Glutamatergic neuron (in vitro differentiated cells): ENCODE measurements at regions not wholly inside any gene's neighbourhood (a gene's known extent, or its start where the extent isn't known, plus 50 kb on each side); places are given as distances from the start of the nearest gene placed in this dataset.

Source experiments
- DNase-seq: peaks from one replicate; pipeline ENCODE4 v3.0.0; 2022
- H3K27ac Mint-ChIP-seq: one replicate; pipeline ENCODE4 v1.8.0; 2020; ENCODE audit warnings: mild to moderate bottlenecking, mixed read lengths, inconsistent platforms; ENCODE audit not compliant: unreplicated experiment
- H3K27me3 Mint-ChIP-seq: one replicate; pipeline ENCODE4 v1.8.0; 2020; ENCODE audit warnings: mild to moderate bottlenecking, moderate library complexity, mixed read lengths, inconsistent platforms; ENCODE audit not compliant: unreplicated experiment
- H3K36me3 Mint-ChIP-seq: one replicate; pipeline ENCODE4 v1.8.0; 2020; ENCODE audit warnings: mild to moderate bottlenecking, mixed read lengths, inconsistent platforms; ENCODE audit not compliant: unreplicated experiment
- H3K4me1 Mint-ChIP-seq: one replicate; pipeline ENCODE4 v1.8.0; 2020; ENCODE audit warnings: mild to moderate bottlenecking, low read depth, mixed read lengths, inconsistent platforms; ENCODE audit not compliant: unreplicated experiment
- H3K4me3 Mint-ChIP-seq: one replicate; pipeline ENCODE4 v1.8.0; 2020; ENCODE audit warnings: mild to moderate bottlenecking, mixed read lengths, inconsistent platforms; ENCODE audit not compliant: unreplicated experiment
- H3K9me3 Mint-ChIP-seq: one replicate; pipeline ENCODE4 v1.8.0; 2020; ENCODE audit warnings: mild to moderate bottlenecking, moderate library complexity, mixed read lengths, inconsistent platforms; ENCODE audit not compliant: unreplicated experiment
- CTCF ChIP-seq: fragments of 200-600 bp; sonication (generic); IDR thresholded peaks from one replicate; pipeline ENCODE4 v1.5.0; 2021; ENCODE audit not compliant: partially characterized antibody, unreplicated experiment

DNA sequence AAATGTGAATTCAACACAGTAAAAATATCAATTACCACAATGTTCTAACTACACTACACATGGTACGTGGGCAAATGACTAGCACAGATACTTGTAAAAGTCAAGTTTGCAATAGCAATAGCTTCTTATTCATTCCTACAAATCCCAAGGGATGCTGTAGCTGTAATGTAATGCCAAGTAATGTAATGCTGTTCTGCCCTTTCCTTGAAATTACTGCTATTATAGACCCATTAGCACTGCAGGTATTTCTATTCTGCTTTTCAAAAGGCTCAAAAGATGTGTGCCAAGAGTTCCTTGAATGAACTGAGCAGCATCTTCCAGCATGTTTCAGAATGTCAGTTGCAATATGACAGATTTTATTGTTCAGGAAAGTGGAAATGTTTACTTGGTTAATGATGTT, 129.9 kb upstream of the BANK1 start:
- Mint-ChIP-seq H3K9me3 (no peaks in the 10 kb centered on the region), H3K4me3 (no peak overlapping the region), H3K4me1 (no peaks in the 10 kb centered on the region), H3K27me3 (no peaks in the 10 kb centered on the region), H3K27ac (no peak overlapping the region), H3K36me3 (no peaks in the 10 kb centered on the region)
- DNase-seq = no peak
- TF ChIP-seq CTCF = no peak

DNA sequence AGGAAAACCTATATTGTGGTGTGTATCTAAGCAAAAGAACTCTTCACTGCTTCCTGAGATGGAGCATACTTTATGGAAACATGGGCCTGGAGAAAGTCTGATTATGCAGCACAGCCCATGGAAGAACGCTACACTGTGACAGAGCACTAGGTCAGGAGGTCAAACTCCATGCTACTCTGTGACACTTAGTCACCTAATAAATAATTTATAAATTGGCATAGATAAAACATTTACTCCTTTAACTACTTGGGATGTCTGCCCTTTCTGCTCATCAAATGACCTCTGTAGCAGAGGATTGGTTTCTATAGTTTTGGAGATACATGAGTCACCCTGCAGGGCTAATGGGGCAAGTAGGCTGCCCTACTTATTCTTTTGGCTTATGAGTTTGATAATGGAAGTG, 134.7 kb upstream of the BANK1 start:
- TF ChIP-seq CTCF = no peak
- Mint-ChIP-seq H3K4me3 (no peak overlapping the region), H3K27ac (no peak overlapping the region), H3K36me3 (no peaks in the 10 kb centered on the region), H3K27me3 (no peaks in the 10 kb centered on the region), H3K9me3 (no peaks in the 10 kb centered on the region), H3K4me1 (no peaks in the 10 kb centered on the region)
- no peak for DNase-seq

DNA sequence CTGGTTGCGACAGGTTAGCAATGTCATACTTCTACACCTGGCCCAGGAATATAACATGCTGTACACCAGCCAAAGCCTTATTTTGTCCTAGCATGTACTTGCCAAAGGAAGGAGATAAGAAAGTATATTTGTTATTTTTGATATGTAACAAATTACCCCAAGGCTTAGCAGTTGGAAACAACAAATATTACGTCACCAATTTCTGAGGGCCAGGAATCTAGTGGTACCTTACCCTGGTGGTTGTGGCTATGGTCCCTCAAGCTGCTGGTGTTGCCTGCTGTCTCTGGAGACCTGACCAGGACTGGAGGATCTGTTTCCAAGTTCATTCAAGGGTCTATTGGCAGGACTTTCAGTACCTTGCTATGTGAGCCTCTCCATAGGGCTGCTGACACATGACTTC, 135.5 kb upstream of the BANK1 start:
- no peak overlapping the region for H3K4me3 Mint-ChIP-seq
- no peak for DNase-seq
- H3K36me3 Mint-ChIP-seq = no peaks in the 10 kb centered on the region
- no peak for TF ChIP-seq CTCF
- no peaks in the 10 kb centered on the region for H3K27me3 Mint-ChIP-seq
- H3K27ac Mint-ChIP-seq = no peak overlapping the region
- no peaks in the 10 kb centered on the region for H3K9me3 Mint-ChIP-seq
- no peaks in the 10 kb centered on the region for H3K4me1 Mint-ChIP-seq

DNA sequence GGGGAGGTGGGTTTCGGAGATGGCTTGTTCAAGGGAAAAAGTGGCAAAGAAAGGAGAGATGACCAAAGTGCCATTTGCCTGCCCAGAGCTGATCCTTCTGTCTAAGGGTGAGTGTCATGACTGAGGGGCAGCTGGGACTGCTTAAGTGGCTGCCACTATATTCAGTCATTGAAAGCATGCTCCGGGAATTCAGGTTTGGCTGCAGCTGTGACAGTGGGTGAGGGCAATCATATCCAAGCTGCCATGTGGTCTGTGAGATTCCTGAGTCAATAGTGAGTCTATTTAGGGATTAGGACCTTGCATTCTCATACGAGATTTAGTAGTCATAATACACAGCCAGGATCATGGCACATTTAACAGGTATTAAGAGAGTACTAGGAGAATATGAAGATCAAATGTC, 138.8 kb upstream of the BANK1 start:
- no peak for TF ChIP-seq CTCF
- Mint-ChIP-seq H3K4me1 (peaks cover 3% of the 10 kb centered on the region), H3K9me3 (no peaks in the 10 kb centered on the region), H3K27ac (no peak overlapping the region), H3K36me3 (no peaks in the 10 kb centered on the region), H3K4me3 (no peak overlapping the region), H3K27me3 (no peaks in the 10 kb centered on the region)
- DNase-seq = no peak

GRCh38 chr4:101649790-101650515, 140.6 kb upstream of the BANK1 start:
- H3K4me1 Mint-ChIP-seq = peaks cover 3% of the 10 kb centered on the region
- no peak overlapping the region for H3K27ac Mint-ChIP-seq
- H3K36me3 Mint-ChIP-seq = no peaks in the 10 kb centered on the region
- no peak for DNase-seq
- no peaks in the 10 kb centered on the region for H3K27me3 Mint-ChIP-seq
- H3K4me3 Mint-ChIP-seq = no peak overlapping the region
- no peak for TF ChIP-seq CTCF
- no peaks in the 10 kb centered on the region for H3K9me3 Mint-ChIP-seq
